ENCODE measurements at regions not wholly inside any gene's neighbourhood (a gene's known extent, or its start where the extent isn't known, plus 50 kb on each side); places are given as distances from the start of the nearest gene placed in this dataset.

DNA sequence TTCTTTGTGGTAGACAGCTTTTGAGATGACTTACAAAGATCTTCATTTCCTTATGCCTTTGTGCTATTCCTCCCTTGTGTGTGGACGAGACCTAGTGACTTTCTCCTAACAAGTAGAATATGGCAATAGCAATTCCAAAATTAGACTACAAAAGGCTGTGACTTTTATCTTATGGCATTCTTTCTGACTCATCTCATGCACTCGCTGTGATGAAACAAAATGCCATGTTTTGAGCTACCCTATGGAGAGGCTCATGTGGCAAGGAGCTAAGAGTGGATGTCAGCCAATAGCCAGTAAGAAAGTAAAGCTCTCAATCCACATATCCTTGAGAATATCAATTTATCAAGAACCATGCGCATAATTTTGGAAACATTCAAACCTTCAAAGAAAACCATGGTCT is 380.5 kb upstream of the SMC2 start:
- Histone ChIP-seq H3K27me3 (no peaks in the 10 kb centered on the region), H3K9me3 (no peaks in the 10 kb centered on the region), H3K4me1 (no peaks in the 10 kb centered on the region), H3K36me3 (no peaks in the 10 kb centered on the region), H3K27ac (no peak overlapping the region), H3K4me3 (no peak overlapping the region), H3K9ac (ENCODE audit: low read depth in 2 of 2, low read length in 2 of 2) (no peak overlapping the region)
- TF ChIP-seq, protein P1, sequence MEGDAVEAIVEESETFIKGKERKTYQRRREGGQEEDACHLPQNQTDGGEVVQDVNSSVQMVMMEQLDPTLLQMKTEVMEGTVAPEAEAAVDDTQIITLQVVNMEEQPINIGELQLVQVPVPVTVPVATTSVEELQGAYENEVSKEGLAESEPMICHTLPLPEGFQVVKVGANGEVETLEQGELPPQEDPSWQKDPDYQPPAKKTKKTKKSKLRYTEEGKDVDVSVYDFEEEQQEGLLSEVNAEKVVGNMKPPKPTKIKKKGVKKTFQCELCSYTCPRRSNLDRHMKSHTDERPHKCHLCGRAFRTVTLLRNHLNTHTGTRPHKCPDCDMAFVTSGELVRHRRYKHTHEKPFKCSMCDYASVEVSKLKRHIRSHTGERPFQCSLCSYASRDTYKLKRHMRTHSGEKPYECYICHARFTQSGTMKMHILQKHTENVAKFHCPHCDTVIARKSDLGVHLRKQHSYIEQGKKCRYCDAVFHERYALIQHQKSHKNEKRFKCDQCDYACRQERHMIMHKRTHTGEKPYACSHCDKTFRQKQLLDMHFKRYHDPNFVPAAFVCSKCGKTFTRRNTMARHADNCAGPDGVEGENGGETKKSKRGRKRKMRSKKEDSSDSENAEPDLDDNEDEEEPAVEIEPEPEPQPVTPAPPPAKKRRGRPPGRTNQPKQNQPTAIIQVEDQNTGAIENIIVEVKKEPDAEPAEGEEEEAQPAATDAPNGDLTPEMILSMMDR (IDR thresholded peaks at IDR 0.05): no peak
- intact Hi-C loops (cut with DNase I): no loop called here
- no peak for DNase-seq

DNA sequence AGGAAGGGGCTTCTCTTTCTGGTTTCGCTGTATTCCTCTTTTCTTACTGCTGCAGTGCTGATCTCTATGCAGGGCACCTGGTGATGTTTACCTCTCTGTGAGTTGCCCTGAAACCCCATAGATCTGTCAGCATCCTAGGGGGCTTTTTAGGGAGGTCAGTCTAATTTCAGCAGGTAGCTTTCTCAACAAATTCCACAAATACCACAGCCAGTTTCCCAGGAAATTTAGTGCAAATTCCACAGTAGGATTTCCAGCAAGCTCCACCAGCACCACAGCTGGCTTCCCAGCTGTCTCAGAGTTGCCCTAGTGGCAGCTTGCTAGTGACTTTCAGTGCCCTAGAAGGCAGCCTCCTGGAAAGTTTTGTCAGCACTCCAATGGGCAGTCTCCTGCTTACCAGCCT is 379.1 kb upstream of the SMC2 start:
- no peaks in the 10 kb centered on the region for H3K27me3 ChIP-seq
- H3K9me3 ChIP-seq: no peaks in the 10 kb centered on the region
- H3K9ac ChIP-seq (ENCODE audit: low read depth in 2 of 2, low read length in 2 of 2): no peak overlapping the region
- no peak for DNase-seq
- no peak overlapping the region for H3K27ac ChIP-seq
- intact Hi-C loops (cut with DNase I): no loop called here
- H3K4me3 ChIP-seq: no peak overlapping the region
- H3K4me1 ChIP-seq: no peaks in the 10 kb centered on the region
- no peaks in the 10 kb centered on the region for H3K36me3 ChIP-seq
- TF ChIP-seq, protein P1 (IDR thresholded peaks at IDR 0.05): no peak

DNA sequence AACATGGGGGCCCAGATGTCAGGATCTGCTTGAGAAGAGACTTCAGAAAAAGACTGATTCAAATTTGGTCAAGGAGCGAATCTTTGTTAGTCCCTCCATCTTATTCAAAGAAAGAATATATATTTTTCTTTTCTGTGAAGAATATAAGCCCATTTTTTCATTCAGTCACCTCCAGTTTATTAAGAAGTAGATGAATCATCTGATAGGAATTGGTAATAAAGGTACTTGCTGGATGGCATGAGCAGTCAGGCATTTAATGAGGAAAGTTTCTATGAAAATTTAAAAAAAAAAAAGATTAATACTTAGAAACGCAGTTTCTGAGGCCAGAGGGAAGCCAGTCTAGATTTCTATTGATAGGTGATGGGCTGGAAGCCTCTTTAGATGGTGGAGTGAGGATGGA is 373.1 kb upstream of the SMC2 start:
- DNase-seq: no peak
- TF ChIP-seq, protein P1 (IDR thresholded peaks at IDR 0.05): no peak

DNA sequence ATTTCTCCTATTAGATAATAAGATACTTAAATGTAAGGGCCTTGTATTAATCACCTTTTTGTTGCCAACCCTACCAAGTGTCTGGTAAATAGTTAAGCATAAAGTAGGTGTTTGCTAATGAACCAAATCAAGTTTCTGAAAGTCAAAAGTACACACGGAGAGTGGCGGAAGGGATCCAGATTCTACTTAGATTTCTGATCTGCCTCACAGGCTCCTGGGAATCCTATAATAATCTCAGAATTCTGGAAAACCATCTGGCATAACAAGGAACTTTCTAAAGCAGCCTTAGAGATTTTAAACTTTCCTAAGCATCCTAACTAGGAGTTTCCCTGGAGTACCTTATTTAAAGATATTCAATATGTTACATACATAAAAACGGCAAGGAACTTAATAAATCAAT is 363.2 kb upstream of the SMC2 start:
- intact Hi-C loops (cut with DNase I): no loop called here
- Histone ChIP-seq H3K36me3 (no peaks in the 10 kb centered on the region), H3K4me1 (no peaks in the 10 kb centered on the region), H3K4me3 (no peak overlapping the region), H3K27me3 (no peaks in the 10 kb centered on the region), H3K27ac (no peak overlapping the region), H3K9ac (ENCODE audit: low read depth in 2 of 2, low read length in 2 of 2) (no peak overlapping the region), H3K9me3 (no peaks in the 10 kb centered on the region)
- no peak for DNase-seq
- TF ChIP-seq, protein P1 (IDR thresholded peaks at IDR 0.05): no peak

More for the DNA sequence above, 373.1 kb upstream of the SMC2 start:
- intact Hi-C loops (cut with DNase I): no loop called here
- Histone ChIP-seq H3K27ac (no peak overlapping the region), H3K4me3 (no peak overlapping the region), H3K36me3 (no peaks in the 10 kb centered on the region), H3K4me1 (no peaks in the 10 kb centered on the region), H3K9ac (ENCODE audit: low read depth in 2 of 2, low read length in 2 of 2) (no peak overlapping the region), H3K9me3 (no peaks in the 10 kb centered on the region), H3K27me3 (no peaks in the 10 kb centered on the region)

DNA sequence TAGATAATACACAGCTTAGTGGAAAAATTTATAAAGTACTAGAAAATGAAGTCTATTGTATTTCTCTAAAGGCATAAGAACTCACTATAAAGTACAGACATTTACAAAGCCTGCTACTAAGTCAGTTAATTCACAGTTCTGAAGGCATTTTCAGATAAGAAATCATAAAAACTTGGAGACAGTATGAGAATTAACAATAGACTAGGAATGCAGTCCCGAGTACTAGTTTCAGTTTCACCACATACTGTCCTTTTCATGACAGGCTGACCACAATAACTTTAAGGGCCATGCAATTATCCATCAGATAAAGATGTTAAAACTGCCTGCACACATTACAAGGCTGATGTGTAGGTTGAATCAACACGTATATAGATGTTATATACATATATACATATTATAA is 362.6 kb upstream of the SMC2 start:
- Histone ChIP-seq H3K36me3 (no peaks in the 10 kb centered on the region), H3K27me3 (no peaks in the 10 kb centered on the region), H3K9ac (ENCODE audit: low read depth in 2 of 2, low read length in 2 of 2) (no peak overlapping the region), H3K4me3 (no peak overlapping the region), H3K4me1 (no peaks in the 10 kb centered on the region), H3K27ac (no peak overlapping the region), H3K9me3 (no peaks in the 10 kb centered on the region)
- intact Hi-C loops (cut with DNase I): no loop called here
- TF ChIP-seq, protein P1 (IDR thresholded peaks at IDR 0.05): no peak
- DNase-seq: no peak

DNA sequence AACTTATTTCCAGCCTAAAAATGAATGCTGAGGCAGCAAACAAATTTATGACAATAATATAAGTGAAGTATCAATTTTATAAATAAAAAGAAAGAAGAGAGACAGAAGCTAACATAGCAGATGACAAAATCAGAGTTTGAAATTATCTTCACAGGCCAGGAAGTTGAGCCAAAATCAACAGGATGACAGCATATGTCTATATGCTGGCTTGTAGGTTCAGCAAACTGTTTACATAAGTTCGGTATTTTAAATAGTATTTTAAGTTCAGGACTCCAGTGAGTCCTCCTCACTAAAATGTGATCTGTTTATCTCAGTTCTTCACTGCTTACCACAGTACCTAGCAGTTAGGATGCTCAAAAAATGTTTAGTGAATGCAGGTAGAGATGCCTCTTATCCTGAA is 359.6 kb upstream of the SMC2 start:
- Histone ChIP-seq H3K4me1 (no peaks in the 10 kb centered on the region), H3K27me3 (no peaks in the 10 kb centered on the region), H3K27ac (no peak overlapping the region), H3K36me3 (no peaks in the 10 kb centered on the region), H3K9ac (ENCODE audit: low read depth in 2 of 2, low read length in 2 of 2) (no peak overlapping the region), H3K4me3 (no peak overlapping the region), H3K9me3 (no peaks in the 10 kb centered on the region)
- DNase-seq: no peak
- intact Hi-C loops (cut with DNase I): no loop called here
- TF ChIP-seq, protein P1 (IDR thresholded peaks at IDR 0.05): no peak
